H9 (cell line): ENCODE measurements at regions not wholly inside any gene's neighbourhood (a gene's known extent, or its start where the extent isn't known, plus 50 kb on each side); places are given as distances from the start of the nearest gene placed in this dataset.

Experiments used
- DNase-seq: peaks from one replicate; pipeline ENCODE4 v3.0.0-alpha.2; 2017
- H2AFZ ChIP-seq: one replicate; pipeline ENCODE4 v1.6.1; 2013; ENCODE audit warnings: mild to moderate bottlenecking, low read length, control low read depth, moderate library complexity
- H2AK5ac ChIP-seq: 2 replicates; pipeline ENCODE4 v1.6.1; 2013; ENCODE audit warnings: low read length, control low read depth, mixed read lengths; ENCODE audit not compliant: insufficient read length
- H2BK120ac ChIP-seq: one replicate; pipeline ENCODE4 v1.6.1; 2013; ENCODE audit warnings: low read depth, mild to moderate bottlenecking, low read length, control low read depth, inconsistent platforms; ENCODE audit not compliant: poor library complexity, severe bottlenecking
- H2BK12ac ChIP-seq: 2 replicates; pipeline ENCODE4 v1.6.1; 2013; ENCODE audit warnings: low read length, control low read depth, mixed read lengths, low read depth; ENCODE audit not compliant: insufficient read length
- H2BK15ac ChIP-seq: 2 replicates; pipeline ENCODE4 v1.6.1; 2013; ENCODE audit warnings: low read depth, low read length, control low read depth
- H2BK20ac ChIP-seq: one replicate; pipeline ENCODE4 v1.6.1; 2013; ENCODE audit warnings: low read depth, mild to moderate bottlenecking, low read length, control low read depth, inconsistent platforms; ENCODE audit not compliant: poor library complexity, severe bottlenecking
- H2BK5ac ChIP-seq: 2 replicates; pipeline ENCODE4 v1.6.1; 2013; ENCODE audit warnings: low read length, control low read depth, mixed read lengths; ENCODE audit not compliant: insufficient read length
- H3K14ac ChIP-seq: 2 replicates; pipeline ENCODE4 v1.6.1; 2013; ENCODE audit warnings: low read length, control low read depth; ENCODE audit not compliant: insufficient read depth
- H3K18ac ChIP-seq: 2 replicates; pipeline ENCODE4 v1.6.1; 2013; ENCODE audit warnings: low read depth, mild to moderate bottlenecking, mixed read lengths, low read length, control low read depth; ENCODE audit not compliant: insufficient read length
- H3K23ac ChIP-seq: 2 replicates; pipeline ENCODE4 v1.6.1; 2013; ENCODE audit warnings: low read length, control low read depth, mixed read lengths, low read depth; ENCODE audit not compliant: insufficient read length
- H3K23me2 ChIP-seq: 2 replicates; pipeline ENCODE4 v1.6.1; 2013; ENCODE audit warnings: low read depth, mild to moderate bottlenecking, mixed read lengths, low read length, control low read depth; ENCODE audit not compliant: insufficient read length, poor library complexity, severe bottlenecking
- H3K27ac ChIP-seq: 2 replicates; pipeline ENCODE4 v1.5.1; 2013; ENCODE audit warnings: low read length, control low read depth, mixed read lengths, low read depth; ENCODE audit not compliant: insufficient read length
- H3K27me3 ChIP-seq: 2 replicates; pipeline ENCODE4 v1.6.1; 2013; ENCODE audit warnings: low read length, control low read depth, inconsistent platforms; ENCODE audit not compliant: insufficient read depth
- H3K4ac ChIP-seq: 2 replicates; pipeline ENCODE4 v1.6.1; 2013; ENCODE audit warnings: low read depth, mild to moderate bottlenecking, control low read depth, inconsistent platforms, low read length, moderate library complexity
- H3K4me1 ChIP-seq: 2 replicates; pipeline ENCODE4 v1.6.1; 2013; ENCODE audit warnings: low read length, control low read depth, inconsistent platforms; ENCODE audit not compliant: insufficient read depth
- H3K4me2 ChIP-seq: 2 replicates; pipeline ENCODE4 v1.6.1; 2013; ENCODE audit warnings: low read length, control low read depth, mixed read lengths; ENCODE audit not compliant: insufficient read length, insufficient read depth
- H3K56ac ChIP-seq: 2 replicates; pipeline ENCODE4 v1.6.1; 2013; ENCODE audit warnings: low read depth, mild to moderate bottlenecking, mixed read lengths, low read length, control low read depth; ENCODE audit not compliant: insufficient read length
- H3K79me1 ChIP-seq: 2 replicates; pipeline ENCODE4 v1.6.1; 2013; ENCODE audit warnings: low read depth, mild to moderate bottlenecking, moderate library complexity, low read length, control low read depth, inconsistent platforms; ENCODE audit not compliant: insufficient read depth, poor library complexity, severe bottlenecking
- H3K79me2 ChIP-seq: 2 replicates; pipeline ENCODE4 v1.6.1; 2013; ENCODE audit warnings: low read length, control low read depth, inconsistent platforms; ENCODE audit not compliant: insufficient read depth
- H3K9ac ChIP-seq: 2 replicates; pipeline ENCODE4 v1.6.1; 2013; ENCODE audit warnings: low read length, control low read depth, mixed read lengths; ENCODE audit not compliant: insufficient read length; ENCODE audit errors: extremely low read depth
- H3K9me3 ChIP-seq: one replicate; pipeline ENCODE4 v1.6.1; 2013; ENCODE audit warnings: low read depth, low read length, inconsistent platforms; ENCODE audit not compliant: control insufficient read depth
- H3T11ph ChIP-seq: one replicate; pipeline ENCODE4 v1.6.1; 2013; ENCODE audit warnings: mild to moderate bottlenecking, low read length, control low read depth, inconsistent platforms
- H4K20me1 ChIP-seq: one replicate; pipeline ENCODE4 v1.6.1; 2013; ENCODE audit not compliant: control insufficient read depth, insufficient read length, insufficient read depth
- H4K5ac ChIP-seq: 2 replicates; pipeline ENCODE4 v1.6.1; 2013; ENCODE audit warnings: low read depth, mild to moderate bottlenecking, mixed read lengths, low read length, control low read depth; ENCODE audit not compliant: insufficient read length
- H4K8ac ChIP-seq: replicated peaks from 2 replicates; pipeline ENCODE4 v1.6.1; 2013; ENCODE audit warnings: low read length, control low read depth, mixed read lengths, low read depth; ENCODE audit not compliant: insufficient read length
- H4K91ac ChIP-seq: 2 replicates; pipeline ENCODE4 v1.6.1; 2013; ENCODE audit warnings: low read depth, mild to moderate bottlenecking, moderate library complexity, mixed read lengths, low read length, control low read depth; ENCODE audit not compliant: insufficient read length
- H3K27ac Mint-ChIP-seq, 3 experiments: 2 replicates in 2 of 3; 3 replicates in 1 of 3; pipeline ENCODE4 v1.8.0; 2020 to 2021; ENCODE audit warnings: mixed read lengths in 3 of 3, mild to moderate bottlenecking in 1 of 3, moderate library complexity in 1 of 3
- H3K27me3 Mint-ChIP-seq: 2 replicates; pipeline ENCODE4 v1.8.0; 2021; ENCODE audit warnings: low read depth, mild to moderate bottlenecking, moderate library complexity, mixed read lengths
- H3K36me3 Mint-ChIP-seq, 3 experiments: 2 replicates in 2 of 3; 3 replicates in 1 of 3; pipeline ENCODE4 v1.8.0; 2020 to 2021; ENCODE audit warnings: low read depth in 3 of 3, mixed read lengths in 3 of 3; ENCODE audit not compliant: insufficient read depth in 1 of 3
- H3K4me1 Mint-ChIP-seq, 2 experiments: 2 replicates each; pipeline ENCODE4 v1.8.0; 2020; ENCODE audit warnings: mixed read lengths in 2 of 2
- H3K4me3 Mint-ChIP-seq, 2 experiments: 2 replicates in 1 of 2; 3 replicates in 1 of 2; pipeline ENCODE4 v1.8.0; 2020 to 2021; ENCODE audit warnings: mild to moderate bottlenecking in 2 of 2, mixed read lengths in 2 of 2, moderate library complexity in 1 of 2
- H3K9me3 Mint-ChIP-seq, 2 experiments: 2 replicates in 1 of 2; 3 replicates in 1 of 2; pipeline ENCODE4 v1.8.0; 2020; ENCODE audit warnings: mild to moderate bottlenecking in 2 of 2, mixed read lengths in 2 of 2, moderate library complexity in 1 of 2
- WGBS: extraction: QIAGEN DNeasy Blood & Tissue Kit; methylation state at CpG from one replicate; pipeline ENCODE4 v1.1.7; 2013; ENCODE audit warnings: missing lambda C conversion rate, low lambda C conversion rate, mixed read lengths; ENCODE audit not compliant: insufficient read length; ENCODE audit errors: extremely low coverage; 5-methylcytosine and 5-hydroxymethylcytosine counted together
- TF ChIP-seq, protein P1 (sequence below): fragments of 200-600 bp; sonication (generic); conservative IDR thresholded peaks from 3 replicates; pipeline ENCODE4 v1.8.0; 2021; ENCODE audit warnings: antibody characterized with exemption, mild to moderate bottlenecking

DNA sequence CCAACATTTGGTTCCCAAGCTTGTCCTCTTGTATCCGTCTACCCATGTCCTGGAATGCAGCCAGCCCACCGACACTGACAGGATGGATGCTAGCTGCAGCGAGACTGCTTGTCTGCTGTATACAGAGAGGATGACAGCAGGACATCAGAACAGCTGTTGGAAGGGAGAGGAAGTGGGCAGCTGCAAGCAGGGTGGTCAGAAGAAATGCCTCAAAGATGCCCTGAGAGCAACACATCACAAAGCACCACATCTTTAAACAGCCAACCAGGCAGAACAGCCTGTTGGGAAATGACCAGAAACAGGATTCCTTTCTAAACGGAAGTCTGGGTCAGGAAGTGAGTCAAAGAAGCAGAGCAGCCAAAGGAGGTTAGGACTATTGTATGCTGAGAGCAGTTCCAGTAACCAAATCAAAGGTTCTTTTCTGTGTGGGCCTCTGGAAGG is 219.1 kb downstream of the NDUFS4 start:
- no peak overlapping the region for H3K4ac ChIP-seq
- Mint-ChIP-seq H3K27me3 (no peaks in the 10 kb centered on the region; the same call in 1 of the 2 replicates), H3K36me3 (no peaks in the 10 kb centered on the region), H3K27ac (no peak overlapping the region), H3K9me3 (no peaks in the 10 kb centered on the region), H3K4me1 (peaks cover 18% of the 10 kb centered on the region in 2 experiments), H3K4me3 (no peak overlapping the region)
- DNase-seq = no peak
- no peak overlapping the region for H2AFZ ChIP-seq
- peaks cover 6% of the 10 kb centered on the region; the same call in 1 of the 2 replicates for H3K4me1 ChIP-seq
- H2BK5ac ChIP-seq = no peak overlapping the region
- H3K23ac ChIP-seq = no peak overlapping the region
- WGBS = no CpG with 5 or more reads among the region's 4 CpGs
- H3K4me2 ChIP-seq = no peak overlapping the region
- H3K79me1 ChIP-seq = no peaks in the 10 kb centered on the region
- no peaks in the 10 kb centered on the region for H3K79me2 ChIP-seq
- no peak overlapping the region for H3K14ac ChIP-seq
- H4K5ac ChIP-seq = no peak overlapping the region
- no peak overlapping the region for H3T11ph ChIP-seq
- no peaks in the 10 kb centered on the region for H3K27me3 ChIP-seq
- H3K9ac ChIP-seq = no peak overlapping the region
- H3K23me2 ChIP-seq = no peaks in the 10 kb centered on the region
- H4K20me1 ChIP-seq = no peaks in the 10 kb centered on the region
- no peak overlapping the region for H2BK15ac ChIP-seq
- TF ChIP-seq, protein P1, sequence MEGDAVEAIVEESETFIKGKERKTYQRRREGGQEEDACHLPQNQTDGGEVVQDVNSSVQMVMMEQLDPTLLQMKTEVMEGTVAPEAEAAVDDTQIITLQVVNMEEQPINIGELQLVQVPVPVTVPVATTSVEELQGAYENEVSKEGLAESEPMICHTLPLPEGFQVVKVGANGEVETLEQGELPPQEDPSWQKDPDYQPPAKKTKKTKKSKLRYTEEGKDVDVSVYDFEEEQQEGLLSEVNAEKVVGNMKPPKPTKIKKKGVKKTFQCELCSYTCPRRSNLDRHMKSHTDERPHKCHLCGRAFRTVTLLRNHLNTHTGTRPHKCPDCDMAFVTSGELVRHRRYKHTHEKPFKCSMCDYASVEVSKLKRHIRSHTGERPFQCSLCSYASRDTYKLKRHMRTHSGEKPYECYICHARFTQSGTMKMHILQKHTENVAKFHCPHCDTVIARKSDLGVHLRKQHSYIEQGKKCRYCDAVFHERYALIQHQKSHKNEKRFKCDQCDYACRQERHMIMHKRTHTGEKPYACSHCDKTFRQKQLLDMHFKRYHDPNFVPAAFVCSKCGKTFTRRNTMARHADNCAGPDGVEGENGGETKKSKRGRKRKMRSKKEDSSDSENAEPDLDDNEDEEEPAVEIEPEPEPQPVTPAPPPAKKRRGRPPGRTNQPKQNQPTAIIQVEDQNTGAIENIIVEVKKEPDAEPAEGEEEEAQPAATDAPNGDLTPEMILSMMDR = no peak
- H2BK120ac ChIP-seq = no peak overlapping the region
- H3K18ac ChIP-seq = no peak overlapping the region
- no peaks in the 10 kb centered on the region for H3K9me3 ChIP-seq
- no peak overlapping the region for H4K8ac ChIP-seq
- H2AK5ac ChIP-seq = no peak overlapping the region
- no peak overlapping the region for H2BK12ac ChIP-seq
- no peak overlapping the region for H4K91ac ChIP-seq
- no peak overlapping the region for H2BK20ac ChIP-seq
- no peak overlapping the region for H3K56ac ChIP-seq
- H3K27ac ChIP-seq = no peak overlapping the region
